Testis (tissue), 2 donors: ENCODE measurements at regions not wholly inside any gene's neighbourhood (a gene's known extent, or its start where the extent isn't known, plus 50 kb on each side); places are given as distances from the start of the nearest gene placed in this dataset.

ENCODE experiments used
- CTCF ChIP-seq, 3 experiments: fragments of 450-650 bp in 2 of 3; fragments of 200-600 bp in 1 of 3; sonication (generic) in 1 of 3; IDR thresholded peaks; one replicate each; pipeline ENCODE4 v1.5.1; 2016 to 2019; ENCODE audit warnings: antibody characterized with exemption in 3 of 3, mild to moderate bottlenecking in 2 of 3, moderate library complexity in 1 of 3
- POLR2A ChIP-seq: fragments of 450-650 bp; IDR thresholded peaks from one replicate; pipeline ENCODE4 v1.6.1; 2017; ENCODE audit warnings: antibody characterized with exemption, mild to moderate bottlenecking, moderate library complexity

- TF ChIP-seq CTCF (IDR thresholded peaks at IDR 0.05) (no peak), POLR2A (no peak)
Observed at GRCh38 chr18:23353459-23353858, 99.6 kb upstream of the RIOK3 start.
